ENCODE measurements at regions not wholly inside any gene's neighbourhood (a gene's known extent, or its start where the extent isn't known, plus 50 kb on each side); places are given as distances from the start of the nearest gene placed in this dataset.
A peak's percentile ranks its signal among the peaks of the same experiment; 100 is the strongest.

GRCh38 chr15:79373113-79373512 is 59.0 kb upstream of the MINAR1 start:
- DNase-seq (ENCODE audit: low read depth) = no peak

GRCh38 chr15:79373728-79374127 is 58.4 kb upstream of the MINAR1 start:
- no peak for DNase-seq (ENCODE audit: low read depth)

GRCh38 chr15:79376383-79376782 is 55.8 kb upstream of the MINAR1 start:
- DNase-seq (ENCODE audit: low read depth) = no peak

GRCh38 chr15:79378394-79379109 is 53.6 kb upstream of the MINAR1 start:
- DNase-seq (ENCODE audit: low read depth) = no peak

- peak; percentile 42 for DNase-seq (ENCODE audit: low read depth)
These were observed 51.2 kb upstream of the MINAR1 start for GRCh38 chr15:79380755-79381497.

GRCh38 chr15:79381593-79381992 is 50.5 kb upstream of the MINAR1 start:
- no peak for DNase-seq (ENCODE audit: low read depth)
